GM19240 (cell line): ENCODE measurements at regions not wholly inside any gene's neighbourhood (a gene's known extent, or its start where the extent isn't known, plus 50 kb on each side); places are given as distances from the start of the nearest gene placed in this dataset.
"Not testable (repeated sequence)": the region's sequence is repeated elsewhere in the genome, so short reads cannot be mapped to it uniquely, and the experiment has no call there.

ENCODE experiments used
- DNase-seq: peaks from one replicate; pipeline ENCODE4 v3.0.0; 2011; ENCODE audit warnings: low spot score; ENCODE audit not compliant: insufficient read length

GRCh38 chr9:80775971-80776370, 913.4 kb downstream of the TLE1 start:
- DNase-seq = no peak

- DNase-seq = no peak
Observed at GRCh38 chr9:80775530-80775929, 913.8 kb downstream of the TLE1 start.

- no peak for DNase-seq
Observed at GRCh38 chr9:80771555-80772347, 917.6 kb downstream of the TLE1 start.

- DNase-seq = no peak
Observed at GRCh38 chr9:80763536-80763935, 925.8 kb downstream of the TLE1 start.

- no peak for DNase-seq
Observed at GRCh38 chr9:80755586-80755985, 933.8 kb downstream of the TLE1 start.

GRCh38 chr9:80747056-80747455, 942.3 kb downstream of the TLE1 start:
- DNase-seq = not testable (repeated sequence)

GRCh38 chr9:80732506-80732905, 956.8 kb downstream of the TLE1 start:
- no peak for DNase-seq

- DNase-seq = no peak
Observed at GRCh38 chr9:80720579-80720978, 968.8 kb downstream of the TLE1 start.

- DNase-seq = no peak
Observed at GRCh38 chr9:80707120-80707519, 982.2 kb downstream of the TLE1 start.

- DNase-seq = no peak
Observed at GRCh38 chr9:80701061-80701460, 988.3 kb downstream of the TLE1 start.

GRCh38 chr9:80699511-80699998, 989.8 kb downstream of the TLE1 start:
- no peak for DNase-seq

- no peak for DNase-seq
Observed at GRCh38 chr9:80698725-80699410, 990.5 kb downstream of the TLE1 start.

- DNase-seq = no peak
Observed at GRCh38 chr9:80692751-80693150, 996.6 kb downstream of the TLE1 start.

GRCh38 chr9:80691229-80691628, 998.1 kb downstream of the TLE1 start:
- DNase-seq = no peak

- DNase-seq = no peak
Observed at GRCh38 chr9:80690349-80690939, 998.9 kb downstream of the TLE1 start.

- no peak for DNase-seq
Observed at GRCh38 chr9:80679916-80680315, 1009.4 kb downstream of the TLE1 start.

GRCh38 chr9:80678906-80679305, 1010.4 kb downstream of the TLE1 start:
- DNase-seq = no peak

GRCh38 chr9:80673496-80673895, 1015.9 kb downstream of the TLE1 start:
- no peak for DNase-seq

GRCh38 chr9:80665479-80665878, 1023.9 kb downstream of the TLE1 start:
- no peak for DNase-seq

- no peak for DNase-seq
Observed at GRCh38 chr9:80664327-80665210, 1024.8 kb downstream of the TLE1 start.

GRCh38 chr9:80659751-80660150, 1029.6 kb downstream of the TLE1 start:
- DNase-seq = not testable (repeated sequence)
